SK-N-SH treated with all-trans-retinoic acid at 6 μM for 48 hours (cell line): ENCODE measurements at regions not wholly inside any gene's neighbourhood (a gene's known extent, or its start where the extent isn't known, plus 50 kb on each side); places are given as distances from the start of the nearest gene placed in this dataset.

Source experiments
- ATAC-seq: fragments of 200-7000 bp; cut with Tn5 transposase; 3 replicates; pipeline ENCODE4 v1.9.1; 2020; ENCODE audit warnings: mild to moderate bottlenecking, moderate library complexity
- ARNTL ChIP-seq: fragments of 450-650 bp; formaldehyde crosslinking; IDR thresholded peaks from 2 replicates; pipeline ENCODE4 v1.5.0; 2020; ENCODE audit warnings: low read depth, mild to moderate bottlenecking, moderate library complexity, borderline replicate concordance
- BACH2 ChIP-seq: fragments of 250-450 bp; sonication (Bioruptor Pico); IDR thresholded peaks from 2 replicates; pipeline ENCODE4 v1.9.0; 2021; ENCODE audit warnings: mild to moderate bottlenecking, borderline replicate concordance
- CREB5 ChIP-seq: fragments of 250-450 bp; sonication (Bioruptor Pico); IDR thresholded peaks from 2 replicates; pipeline ENCODE4 v1.5.1; 2020; ENCODE audit warnings: low read depth, mild to moderate bottlenecking, moderate library complexity
- CSDC2 ChIP-seq: fragments of 250-450 bp; sonication (Bioruptor Pico); IDR thresholded peaks from 2 replicates; pipeline ENCODE4 v1.5.0; 2020; ENCODE audit warnings: mild to moderate bottlenecking, moderate library complexity
- ESRRG ChIP-seq: fragments of 250-450 bp; sonication (Bioruptor Pico); IDR thresholded peaks from 2 replicates; pipeline ENCODE4 v1.6.1; 2021; ENCODE audit warnings: mild to moderate bottlenecking
- GLIS3 ChIP-seq: fragments of 250-450 bp; sonication (Bioruptor Pico); IDR thresholded peaks from 2 replicates; pipeline ENCODE4 v1.5.0; 2020; ENCODE audit warnings: mild to moderate bottlenecking, moderate library complexity
- ISL1 ChIP-seq: fragments of 250-450 bp; sonication (Bioruptor Pico); IDR thresholded peaks from 2 replicates; pipeline ENCODE4 v2.1.2; 2022; ENCODE audit warnings: mild to moderate bottlenecking, moderate library complexity
- OSR1 ChIP-seq: fragments of 250-450 bp; sonication (Bioruptor Pico); IDR thresholded peaks from 2 replicates; pipeline ENCODE4 v1.8.0; 2022; ENCODE audit warnings: moderate library complexity, mild to moderate bottlenecking, inconsistent platforms
- PATZ1 ChIP-seq: fragments of 250-450 bp; sonication (Bioruptor Pico); IDR thresholded peaks from 2 replicates; pipeline ENCODE4 v1.8.0; 2020; ENCODE audit warnings: mild to moderate bottlenecking, moderate library complexity, borderline replicate concordance
- PPARA ChIP-seq: fragments of 250-450 bp; sonication (Bioruptor Pico); IDR thresholded peaks from 2 replicates; pipeline ENCODE4 v1.5.0; 2020; ENCODE audit warnings: mild to moderate bottlenecking, borderline replicate concordance
- RARB ChIP-seq: fragments of 250-450 bp; sonication (Bioruptor Pico); IDR thresholded peaks from 2 replicates; pipeline ENCODE4 v1.8.0; 2021; ENCODE audit warnings: mild to moderate bottlenecking, moderate library complexity
- SNAI2 ChIP-seq: fragments of 250-450 bp; sonication (Bioruptor Pico); IDR thresholded peaks from 2 replicates; pipeline ENCODE4 v1.5.0; 2020; ENCODE audit warnings: mild to moderate bottlenecking, moderate library complexity
- TCF4 ChIP-seq: fragments of 250-450 bp; sonication (Bioruptor Pico); IDR thresholded peaks from 2 replicates; pipeline ENCODE4 v1.8.0; 2021; ENCODE audit warnings: mild to moderate bottlenecking, moderate library complexity, borderline replicate concordance
- TOX ChIP-seq: fragments of 250-450 bp; sonication (Bioruptor Pico); IDR thresholded peaks from 2 replicates; pipeline ENCODE4 v1.8.0; 2021; ENCODE audit warnings: mild to moderate bottlenecking, moderate library complexity, borderline replicate concordance
- ZC3H10 ChIP-seq: fragments of 250-450 bp; sonication (Bioruptor Pico); IDR thresholded peaks from 2 replicates; pipeline ENCODE4 v1.5.1; 2021; ENCODE audit warnings: mild to moderate bottlenecking, moderate library complexity
- ZFP3 ChIP-seq: fragments of 250-450 bp; sonication (Bioruptor Pico); IDR thresholded peaks from 2 replicates; pipeline ENCODE4 v1.5.0; 2020; ENCODE audit warnings: mild to moderate bottlenecking, moderate library complexity
- ZFP30 ChIP-seq: fragments of 450-650 bp; formaldehyde crosslinking; IDR thresholded peaks from 2 replicates; pipeline ENCODE4 v1.5.0; 2022; ENCODE audit warnings: mild to moderate bottlenecking, moderate library complexity
- ZNF565 ChIP-seq: fragments of 450-650 bp; formaldehyde crosslinking; conservative IDR thresholded peaks from 2 replicates; pipeline ENCODE4 v1.5.0; 2020; ENCODE audit warnings: low read depth, mild to moderate bottlenecking, moderate library complexity
- ZNF8 ChIP-seq: fragments of 450-650 bp; formaldehyde crosslinking; IDR thresholded peaks from 2 replicates; pipeline ENCODE4 v1.5.0; 2020; ENCODE audit warnings: mild to moderate bottlenecking, moderate library complexity
- TF ChIP-seq, protein P1 (sequence below): fragments of 250-450 bp; sonication (Bioruptor Pico); IDR thresholded peaks from 2 replicates; pipeline ENCODE4 v1.8.0; 2021; ENCODE audit warnings: low read depth, mild to moderate bottlenecking, moderate library complexity, borderline replicate concordance
- TF ChIP-seq, protein P2 (sequence below): fragments of 250-450 bp; sonication (Bioruptor Pico); IDR thresholded peaks from 2 replicates; pipeline ENCODE4 v1.5.0; 2020; ENCODE audit warnings: mild to moderate bottlenecking, moderate library complexity
- TF ChIP-seq, protein P3 (sequence below): fragments of 250-450 bp; sonication (Bioruptor Pico); IDR thresholded peaks from 2 replicates; pipeline ENCODE4 v1.5.1; 2021; ENCODE audit warnings: mild to moderate bottlenecking, moderate library complexity

- ATAC-seq = no peak
- no peak for TF ChIP-seq TCF4
- TF ChIP-seq BACH2 (CRISPR knock-in tag) = no peak
- TF ChIP-seq ISL1 (CRISPR knock-in tag) = no peak
- no peak for TF ChIP-seq ZFP30 (CRISPR knock-in tag)
- TF ChIP-seq PPARA (CRISPR knock-in tag) = no peak
- TF ChIP-seq TOX = no peak
- TF ChIP-seq OSR1 (CRISPR knock-in tag) = no peak
- TF ChIP-seq ZNF8 (CRISPR knock-in tag) = no peak
- TF ChIP-seq, protein P1, sequence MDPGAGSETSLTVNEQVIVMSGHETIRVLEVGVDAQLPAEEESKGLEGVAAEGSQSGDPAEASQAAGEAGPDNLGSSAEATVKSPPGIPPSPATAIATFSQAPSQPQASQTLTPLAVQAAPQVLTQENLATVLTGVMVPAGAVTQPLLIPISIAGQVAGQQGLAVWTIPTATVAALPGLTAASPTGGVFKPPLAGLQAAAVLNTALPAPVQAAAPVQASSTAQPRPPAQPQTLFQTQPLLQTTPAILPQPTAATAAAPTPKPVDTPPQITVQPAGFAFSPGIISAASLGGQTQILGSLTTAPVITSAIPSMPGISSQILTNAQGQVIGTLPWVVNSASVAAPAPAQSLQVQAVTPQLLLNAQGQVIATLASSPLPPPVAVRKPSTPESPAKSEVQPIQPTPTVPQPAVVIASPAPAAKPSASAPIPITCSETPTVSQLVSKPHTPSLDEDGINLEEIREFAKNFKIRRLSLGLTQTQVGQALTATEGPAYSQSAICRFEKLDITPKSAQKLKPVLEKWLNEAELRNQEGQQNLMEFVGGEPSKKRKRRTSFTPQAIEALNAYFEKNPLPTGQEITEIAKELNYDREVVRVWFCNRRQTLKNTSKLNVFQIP (CRISPR knock-in tag) = no peak
- TF ChIP-seq SNAI2 (CRISPR knock-in tag) = no peak
- no peak for TF ChIP-seq CSDC2 (CRISPR knock-in tag)
- TF ChIP-seq ZFP3 (CRISPR knock-in tag) = no peak
- TF ChIP-seq, protein P2, sequence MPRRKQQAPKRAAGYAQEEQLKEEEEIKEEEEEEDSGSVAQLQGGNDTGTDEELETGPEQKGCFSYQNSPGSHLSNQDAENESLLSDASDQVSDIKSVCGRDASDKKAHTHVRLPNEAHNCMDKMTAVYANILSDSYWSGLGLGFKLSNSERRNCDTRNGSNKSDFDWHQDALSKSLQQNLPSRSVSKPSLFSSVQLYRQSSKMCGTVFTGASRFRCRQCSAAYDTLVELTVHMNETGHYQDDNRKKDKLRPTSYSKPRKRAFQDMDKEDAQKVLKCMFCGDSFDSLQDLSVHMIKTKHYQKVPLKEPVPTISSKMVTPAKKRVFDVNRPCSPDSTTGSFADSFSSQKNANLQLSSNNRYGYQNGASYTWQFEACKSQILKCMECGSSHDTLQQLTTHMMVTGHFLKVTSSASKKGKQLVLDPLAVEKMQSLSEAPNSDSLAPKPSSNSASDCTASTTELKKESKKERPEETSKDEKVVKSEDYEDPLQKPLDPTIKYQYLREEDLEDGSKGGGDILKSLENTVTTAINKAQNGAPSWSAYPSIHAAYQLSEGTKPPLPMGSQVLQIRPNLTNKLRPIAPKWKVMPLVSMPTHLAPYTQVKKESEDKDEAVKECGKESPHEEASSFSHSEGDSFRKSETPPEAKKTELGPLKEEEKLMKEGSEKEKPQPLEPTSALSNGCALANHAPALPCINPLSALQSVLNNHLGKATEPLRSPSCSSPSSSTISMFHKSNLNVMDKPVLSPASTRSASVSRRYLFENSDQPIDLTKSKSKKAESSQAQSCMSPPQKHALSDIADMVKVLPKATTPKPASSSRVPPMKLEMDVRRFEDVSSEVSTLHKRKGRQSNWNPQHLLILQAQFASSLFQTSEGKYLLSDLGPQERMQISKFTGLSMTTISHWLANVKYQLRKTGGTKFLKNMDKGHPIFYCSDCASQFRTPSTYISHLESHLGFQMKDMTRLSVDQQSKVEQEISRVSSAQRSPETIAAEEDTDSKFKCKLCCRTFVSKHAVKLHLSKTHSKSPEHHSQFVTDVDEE (CRISPR knock-in tag) = no peak
- TF ChIP-seq GLIS3 (CRISPR knock-in tag) = no peak
- no peak for TF ChIP-seq ZC3H10
- TF ChIP-seq, all 23 proteins: peak for 0
Observed at GRCh38 chr4:134308910-134309309, 107.3 kb upstream of the PABPC4L start.

DNA sequence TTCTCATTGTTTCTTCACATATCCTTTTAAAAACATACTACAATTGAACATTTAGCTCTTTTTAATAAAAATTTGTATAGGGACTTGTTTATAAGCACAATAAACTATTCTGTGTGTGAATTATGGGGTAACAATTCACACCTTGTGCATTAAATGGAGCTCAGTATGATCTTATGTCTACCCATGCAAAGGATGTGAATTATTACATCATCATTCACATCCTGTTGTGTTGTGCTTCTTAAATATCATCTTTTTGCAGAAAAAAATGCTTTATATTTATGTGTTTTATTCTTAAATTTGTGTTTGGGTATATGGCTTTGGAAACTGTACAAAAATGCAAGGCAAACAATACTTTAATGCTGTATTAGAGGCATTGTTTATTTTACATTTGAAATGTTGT is 96.7 kb upstream of the PABPC4L start:
- TF ChIP-seq, protein P2 (CRISPR knock-in tag) = no peak
- TF ChIP-seq ZC3H10 (no peak), PATZ1 (no peak), SNAI2 (CRISPR knock-in tag) (no peak), ARNTL (CRISPR knock-in tag) (no peak), BACH2 (CRISPR knock-in tag) (no peak), ZNF565 (CRISPR knock-in tag) (no peak), ESRRG (CRISPR knock-in tag) (no peak)
- TF ChIP-seq, all 23 proteins: peak for 0
- ATAC-seq = no peak

DNA sequence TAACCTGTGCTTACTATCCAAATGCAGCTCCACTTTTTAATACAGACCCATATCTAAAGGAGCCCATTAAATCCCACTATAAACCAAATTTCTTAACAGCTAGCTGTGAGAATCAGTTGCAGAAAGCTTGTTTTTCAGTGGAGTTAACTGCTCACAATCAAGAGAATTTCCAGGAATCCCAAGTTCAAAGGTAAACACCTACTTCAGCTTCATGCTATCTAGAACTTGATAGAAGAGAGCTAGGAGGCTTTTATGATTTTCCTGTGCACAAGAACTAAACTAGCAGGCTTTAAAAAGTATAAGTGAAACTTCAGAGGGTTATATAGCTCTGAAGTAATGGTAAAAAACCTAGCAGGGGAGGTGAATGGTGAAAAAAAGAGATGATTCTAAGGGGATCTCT is 96.2 kb upstream of the PABPC4L start:
- ATAC-seq = no peak
- no peak for TF ChIP-seq CREB5 (CRISPR knock-in tag)
- TF ChIP-seq ZNF565 (CRISPR knock-in tag) = no peak
- TF ChIP-seq, protein P3, sequence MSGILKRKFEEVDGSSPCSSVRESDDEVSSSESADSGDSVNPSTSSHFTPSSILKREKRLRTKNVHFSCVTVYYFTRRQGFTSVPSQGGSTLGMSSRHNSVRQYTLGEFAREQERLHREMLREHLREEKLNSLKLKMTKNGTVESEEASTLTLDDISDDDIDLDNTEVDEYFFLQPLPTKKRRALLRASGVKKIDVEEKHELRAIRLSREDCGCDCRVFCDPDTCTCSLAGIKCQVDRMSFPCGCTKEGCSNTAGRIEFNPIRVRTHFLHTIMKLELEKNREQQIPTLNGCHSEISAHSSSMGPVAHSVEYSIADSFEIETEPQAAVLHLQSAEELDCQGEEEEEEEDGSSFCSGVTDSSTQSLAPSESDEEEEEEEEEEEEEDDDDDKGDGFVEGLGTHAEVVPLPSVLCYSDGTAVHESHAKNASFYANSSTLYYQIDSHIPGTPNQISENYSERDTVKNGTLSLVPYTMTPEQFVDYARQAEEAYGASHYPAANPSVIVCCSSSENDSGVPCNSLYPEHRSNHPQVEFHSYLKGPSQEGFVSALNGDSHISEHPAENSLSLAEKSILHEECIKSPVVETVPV (CRISPR knock-in tag) = no peak
- no peak for TF ChIP-seq BACH2 (CRISPR knock-in tag)
- TF ChIP-seq, protein P1 (CRISPR knock-in tag) = no peak
- TF ChIP-seq GLIS3 (CRISPR knock-in tag) = no peak
- no peak for TF ChIP-seq ZC3H10
- no peak for TF ChIP-seq RARB (CRISPR knock-in tag)
- TF ChIP-seq, protein P2 (CRISPR knock-in tag) = no peak
